Tibial nerve (tissue), 4 donors: ENCODE measurements at regions not wholly inside any gene's neighbourhood (a gene's known extent, or its start where the extent isn't known, plus 50 kb on each side); places are given as distances from the start of the nearest gene placed in this dataset.

ENCODE experiments used
- CTCF ChIP-seq, 5 experiments: fragments of 200-600 bp in 3 of 5; fragments of 450-650 bp in 2 of 5; sonication (generic) in 3 of 5; IDR thresholded peaks; one replicate each; pipeline ENCODE4 v1.5.1; 2016 to 2019; ENCODE audit warnings: antibody characterized with exemption in 5 of 5, mild to moderate bottlenecking in 3 of 5, moderate library complexity in 2 of 5
- EP300 ChIP-seq, 2 donors: sonication (generic); formaldehyde crosslinking; IDR thresholded peaks; one replicate each; pipeline ENCODE4 v1.6.1; 2017; ENCODE audit warnings: antibody characterized with exemption in 2 of 2, mild to moderate bottlenecking in 1 of 2
- POLR2A ChIP-seq, 2 donors: fragments of 450-650 bp; IDR thresholded peaks; one replicate each; pipeline ENCODE4 v1.6.1; 2017; ENCODE audit warnings: antibody characterized with exemption in 2 of 2, mild to moderate bottlenecking in 2 of 2, moderate library complexity in 2 of 2

GRCh38 chr2:9775351-9775750 lies 67.9 kb upstream of the TAF1B start:
- TF ChIP-seq CTCF (IDR thresholded peaks at IDR 0.05), result no peak
- TF ChIP-seq POLR2A (IDR thresholded peaks at IDR 0.05), result no peak
- TF ChIP-seq EP300 (IDR thresholded peaks at IDR 0.05), result no peak
